ENCODE measurements at regions not wholly inside any gene's neighbourhood (a gene's known extent, or its start where the extent isn't known, plus 50 kb on each side); places are given as distances from the start of the nearest gene placed in this dataset.
"Not testable (repeated sequence)": the region's sequence is repeated elsewhere in the genome, so short reads cannot be mapped to it uniquely, and the experiment has no call there.

- no peak for DNase-seq (ENCODE audit: low read depth in 2 of 2)
Observed at GRCh38 chr4:188372829-188373228, 233.6 kb downstream of the TRIML1 start.

- no peak for DNase-seq (ENCODE audit: low read depth in 2 of 2)
Observed at GRCh38 chr4:188374871-188375270, 235.6 kb downstream of the TRIML1 start.

- DNase-seq (ENCODE audit: low read depth in 2 of 2) = no peak
Observed at GRCh38 chr4:188377816-188378215, 238.6 kb downstream of the TRIML1 start.

GRCh38 chr4:188383180-188383579 lies 243.9 kb downstream of the TRIML1 start:
- no peak for DNase-seq (ENCODE audit: low read depth in 2 of 2)

- DNase-seq (ENCODE audit: low read depth in 2 of 2) = no peak
Observed at GRCh38 chr4:188387179-188387791, 248.0 kb downstream of the TRIML1 start.

- not testable (repeated sequence) for DNase-seq (ENCODE audit: low read depth in 2 of 2)
Observed at GRCh38 chr4:188391349-188391748, 252.1 kb downstream of the TRIML1 start.

- DNase-seq (ENCODE audit: low read depth in 2 of 2) = no peak
Observed at GRCh38 chr4:188396037-188396436, 256.8 kb downstream of the TRIML1 start.

GRCh38 chr4:188399834-188400233 lies 260.6 kb downstream of the TRIML1 start:
- no peak for DNase-seq (ENCODE audit: low read depth in 2 of 2)

GRCh38 chr4:188400451-188400850 lies 261.2 kb downstream of the TRIML1 start:
- no peak for DNase-seq (ENCODE audit: low read depth in 2 of 2)

- no peak for DNase-seq (ENCODE audit: low read depth in 2 of 2)
Observed at GRCh38 chr4:188403272-188403671, 264.0 kb downstream of the TRIML1 start.

GRCh38 chr4:188405071-188405835 lies 266.0 kb downstream of the TRIML1 start:
- not testable (repeated sequence) for DNase-seq (ENCODE audit: low read depth in 2 of 2)

- no peak for DNase-seq (ENCODE audit: low read depth in 2 of 2)
Observed at GRCh38 chr4:188408244-188409030, 269.2 kb downstream of the TRIML1 start.

- no peak for DNase-seq (ENCODE audit: low read depth in 2 of 2)
Observed at GRCh38 chr4:188409851-188410250, 270.6 kb downstream of the TRIML1 start.

- no peak for DNase-seq (ENCODE audit: low read depth in 2 of 2)
Observed at GRCh38 chr4:188411805-188412204, 272.6 kb downstream of the TRIML1 start.

- DNase-seq (ENCODE audit: low read depth in 2 of 2) = no peak
Observed at GRCh38 chr4:188412499-188412898, 273.3 kb downstream of the TRIML1 start.

- DNase-seq (ENCODE audit: low read depth in 2 of 2) = no peak
Observed at GRCh38 chr4:188414441-188414840, 275.2 kb downstream of the TRIML1 start.

GRCh38 chr4:188417181-188417580 lies 277.9 kb downstream of the TRIML1 start:
- DNase-seq (ENCODE audit: low read depth in 2 of 2) = no peak

GRCh38 chr4:188423039-188423438 lies 283.8 kb downstream of the TRIML1 start:
- no peak for DNase-seq (ENCODE audit: low read depth in 2 of 2)

- DNase-seq (ENCODE audit: low read depth in 2 of 2) = no peak
Observed at GRCh38 chr4:188428935-188429334, 289.7 kb downstream of the TRIML1 start.

- no peak for DNase-seq (ENCODE audit: low read depth in 2 of 2)
Observed at GRCh38 chr4:188429965-188430364, 290.7 kb downstream of the TRIML1 start.

- DNase-seq (ENCODE audit: low read depth in 2 of 2) = no peak
Observed at GRCh38 chr4:188430384-188430783, 291.1 kb downstream of the TRIML1 start.

GRCh38 chr4:188432328-188432727 lies 293.1 kb downstream of the TRIML1 start:
- DNase-seq (ENCODE audit: low read depth in 2 of 2) = no peak

Data from lung microvascular endothelial cell (primary cell).